ENCODE measurements at regions not wholly inside any gene's neighbourhood (a gene's known extent, or its start where the extent isn't known, plus 50 kb on each side); places are given as distances from the start of the nearest gene placed in this dataset.

DNA sequence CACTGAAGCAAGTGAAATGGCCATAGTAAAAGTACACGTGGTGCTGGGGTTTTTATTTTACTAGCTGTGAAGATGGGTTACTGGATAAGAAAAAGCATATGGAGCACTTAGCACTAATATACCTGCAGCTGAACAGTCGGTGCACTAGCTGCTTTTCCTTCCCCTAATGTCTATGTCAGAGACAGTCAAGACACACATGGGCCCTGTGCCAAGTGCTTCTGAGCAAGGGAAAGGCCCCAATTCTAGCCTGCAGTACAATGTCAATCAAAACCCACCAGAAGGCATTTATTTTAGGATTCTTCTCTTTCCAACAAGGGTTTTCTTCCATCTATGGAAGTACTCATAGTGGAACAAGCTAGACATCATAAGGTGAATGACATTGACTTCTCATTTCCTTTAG lies 716.7 kb downstream of the CCSER2 start:
- TF ChIP-seq CTCF (IDR thresholded peaks at IDR 0.05 in 4 of 5, conservative IDR thresholded peaks at IDR 0.05 in 1 of 5) (no peak), POLR2A (IDR thresholded peaks at IDR 0.05) (no peak)
- in situ Hi-C loops (cut with MboI; ENCODE audit: low sequenced_read_pairs in 4 of 4) (no loop called here), intact Hi-C loops (cut with DNase I; ENCODE audit: low total_unique reads) (no loop called here)
- Histone ChIP-seq H3K27ac (no peak overlapping the region), H3K36me3 (no peaks in the 10 kb centered on the region), H3K9me3 (no peaks in the 10 kb centered on the region), H3K27me3 (no peaks in the 10 kb centered on the region), H3K4me1 (no peaks in the 10 kb centered on the region), H3K4me3 (no peak overlapping the region)
- ATAC-seq (no peak), DNase-seq (no peak)

DNA sequence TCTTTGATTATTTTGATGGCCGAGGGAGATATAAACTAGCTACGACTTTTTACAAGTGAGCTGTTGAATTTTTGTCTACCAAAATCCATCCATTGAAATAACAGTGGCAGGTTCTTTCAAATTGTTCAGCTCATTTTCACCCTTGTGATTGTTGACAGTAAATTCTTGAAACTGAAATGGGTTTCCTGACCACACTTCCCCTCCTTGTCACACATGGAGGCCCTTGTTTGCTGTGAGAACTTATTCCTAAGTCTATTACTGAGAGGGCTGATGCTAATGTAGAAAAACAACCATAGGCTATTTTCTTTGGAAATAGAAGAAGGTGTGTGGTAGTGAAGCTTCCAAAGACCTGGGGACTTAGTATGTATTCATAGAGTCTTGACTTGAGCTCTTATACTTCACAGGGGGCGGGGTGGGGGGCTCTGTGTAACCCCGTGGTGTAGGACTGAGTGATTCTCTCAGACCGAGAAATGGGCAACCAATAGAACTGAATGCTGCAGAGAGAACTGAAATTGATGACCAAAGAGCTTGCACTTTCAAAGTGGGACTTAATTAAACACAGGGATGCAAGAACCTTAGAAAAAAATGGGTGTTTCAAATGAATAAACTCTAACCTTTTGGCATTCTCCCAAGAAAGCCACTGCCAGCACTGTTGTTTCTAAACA lies 718.9 kb downstream of the CCSER2 start:
- ATAC-seq = no peak
- H3K36me3 ChIP-seq = no peaks in the 10 kb centered on the region
- H3K4me3 ChIP-seq = no peak overlapping the region
- H3K4me1 ChIP-seq = no peaks in the 10 kb centered on the region
- TF ChIP-seq CTCF (IDR thresholded peaks at IDR 0.05 in 4 of 5, conservative IDR thresholded peaks at IDR 0.05 in 1 of 5) = no peak
- TF ChIP-seq POLR2A (IDR thresholded peaks at IDR 0.05) = no peak
- H3K27me3 ChIP-seq = no peaks in the 10 kb centered on the region
- no peak overlapping the region for H3K27ac ChIP-seq
- H3K9me3 ChIP-seq = no peaks in the 10 kb centered on the region
- intact Hi-C loops (cut with DNase I; ENCODE audit: low total_unique reads) (no loop called here), in situ Hi-C loops (cut with MboI; ENCODE audit: low sequenced_read_pairs in 4 of 4) (no loop called here)
- no peak for DNase-seq

DNA sequence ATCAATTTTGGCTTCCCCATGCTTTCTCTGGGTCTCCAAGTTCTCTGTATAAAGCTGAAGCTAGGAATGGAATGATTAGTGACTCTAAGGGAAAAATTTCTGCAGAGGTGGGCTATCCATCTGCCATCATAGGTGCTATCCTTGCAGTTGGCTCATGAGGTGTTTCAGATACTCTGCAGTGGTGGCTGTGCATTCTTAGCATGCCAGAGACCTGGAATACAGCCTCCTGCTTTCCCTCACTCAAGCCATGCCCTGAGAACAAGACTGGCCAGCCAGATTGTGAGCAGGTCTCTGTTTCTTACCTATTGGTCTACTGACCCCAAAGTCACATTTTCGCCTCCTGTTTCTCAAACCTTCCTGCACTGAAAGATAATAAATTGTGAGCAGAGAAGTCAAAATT lies 719.6 kb downstream of the CCSER2 start:
- Histone ChIP-seq H3K36me3 (no peaks in the 10 kb centered on the region), H3K27me3 (no peaks in the 10 kb centered on the region), H3K4me1 (no peaks in the 10 kb centered on the region), H3K27ac (no peak overlapping the region), H3K4me3 (no peak overlapping the region), H3K9me3 (no peaks in the 10 kb centered on the region)
- DNase-seq (no peak), ATAC-seq (no peak)
- no peak for TF ChIP-seq CTCF (IDR thresholded peaks at IDR 0.05 in 4 of 5, conservative IDR thresholded peaks at IDR 0.05 in 1 of 5)
- no peak for TF ChIP-seq POLR2A (IDR thresholded peaks at IDR 0.05)
- in situ Hi-C loops (cut with MboI; ENCODE audit: low sequenced_read_pairs in 4 of 4) (no loop called here), intact Hi-C loops (cut with DNase I; ENCODE audit: low total_unique reads) (no loop called here)

DNA sequence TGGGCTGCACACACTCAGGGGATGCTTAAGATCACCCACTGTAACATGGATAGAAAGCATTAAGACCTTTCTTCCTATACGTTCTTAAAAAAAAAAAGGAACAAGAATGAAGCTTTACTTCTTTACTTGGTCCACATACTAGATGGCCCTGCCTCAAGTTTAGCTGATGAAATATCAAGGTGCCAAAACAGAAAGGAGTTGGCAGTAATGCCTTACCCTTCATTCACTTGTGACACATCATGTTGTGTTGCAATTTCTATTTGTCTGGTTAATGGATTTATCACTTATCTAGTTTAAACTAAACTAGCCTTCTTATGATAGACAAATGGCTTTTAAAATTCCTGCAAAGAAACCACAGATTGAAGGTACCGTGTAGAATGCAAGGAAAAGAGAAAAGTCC lies 720.3 kb downstream of the CCSER2 start:
- Histone ChIP-seq H3K4me3 (no peak overlapping the region), H3K27ac (no peak overlapping the region), H3K4me1 (no peaks in the 10 kb centered on the region), H3K27me3 (no peaks in the 10 kb centered on the region), H3K9me3 (no peaks in the 10 kb centered on the region), H3K36me3 (no peaks in the 10 kb centered on the region)
- DNase-seq (no peak), ATAC-seq (no peak)
- no peak for TF ChIP-seq POLR2A (IDR thresholded peaks at IDR 0.05)
- no peak for TF ChIP-seq CTCF (IDR thresholded peaks at IDR 0.05 in 4 of 5, conservative IDR thresholded peaks at IDR 0.05 in 1 of 5)
- intact Hi-C loops (cut with DNase I; ENCODE audit: low total_unique reads) (no loop called here), in situ Hi-C loops (cut with MboI; ENCODE audit: low sequenced_read_pairs in 4 of 4) (no loop called here)

GRCh38 chr10:85060944-85061343 lies 732.6 kb downstream of the CCSER2 start:
- Histone ChIP-seq H3K27me3 (no peaks in the 10 kb centered on the region), H3K4me1 (no peaks in the 10 kb centered on the region), H3K9me3 (no peaks in the 10 kb centered on the region), H3K36me3 (no peaks in the 10 kb centered on the region), H3K4me3 (no peak overlapping the region), H3K27ac (no peak overlapping the region)
- TF ChIP-seq CTCF (IDR thresholded peaks at IDR 0.05 in 4 of 5, conservative IDR thresholded peaks at IDR 0.05 in 1 of 5) = no peak
- TF ChIP-seq POLR2A (IDR thresholded peaks at IDR 0.05) = no peak
- DNase-seq = no peak
- ATAC-seq = no peak
- intact Hi-C loops (cut with DNase I; ENCODE audit: low total_unique reads) (no loop called here), in situ Hi-C loops (cut with MboI; ENCODE audit: low sequenced_read_pairs in 4 of 4) (no loop called here)
